ENCODE measurements at regions not wholly inside any gene's neighbourhood (a gene's known extent, or its start where the extent isn't known, plus 50 kb on each side); places are given as distances from the start of the nearest gene placed in this dataset.
A peak's percentile ranks its signal among the peaks of the same experiment; 100 is the strongest.

- no peaks in the 10 kb centered on the region for H3K27me3 ChIP-seq (ENCODE audit: insufficient read depth)
- H4K20me1 ChIP-seq (ENCODE audit: insufficient read depth), result no peaks in the 10 kb centered on the region
- H3K4me2 ChIP-seq, result no peak overlapping the region
- no peak overlapping the region for H3K27ac ChIP-seq (ENCODE audit: low read depth in 2 of 2, low read length in 1 of 2)
- no peaks in the 10 kb centered on the region for H3K9me2 ChIP-seq
- H3K9ac ChIP-seq, result no peak overlapping the region
- TF ChIP-seq GATA2 (CRISPR knock-in tag; IDR thresholded peaks at IDR 0.05) (peak; percentile 55; the same call in 1 of the 2 replicates), RCOR1 (IDR thresholded peaks at IDR 0.05; ENCODE audit: low read length) (0 out of 2 replicates have a peak, but pooled peaks have one; percentile 34), RFX5 (IDR thresholded peaks at IDR 0.05; ENCODE audit: low read length) (no peak)
- no peaks in the 10 kb centered on the region for H3K9me3 ChIP-seq
- ChIA-PET POLR2A (interaction anchor here (0.6 kb wide), 1 partner anchor 93 kb away, joined by 5 read pairs; no protein-coding TSS in a partner anchor), CTCF (interaction anchor here (0.9 to 4.8 kb wide), 14 partner anchors 10 to 596 kb away, joined by 3 to 43 read pairs (median 8); no protein-coding TSS in a partner anchor)
- H3K4me1 ChIP-seq (ENCODE audit: control insufficient read depth in 1 of 2, insufficient read depth in 2 of 2, low read depth in 1 of 2, low read length in 1 of 2), result peaks cover 0 to 27% of the 10 kb centered on the region in 2 experiments; a peak in 2 of 4 replicates
- H3K4me3 ChIP-seq (ENCODE audit: low read depth in 2 of 2, low read length in 1 of 2), result no peak overlapping the region
- peak; percentile 55 for DNase-seq
- H3F3A ChIP-seq (replicated peaks; ENCODE audit: insufficient read depth), result no peaks in the 10 kb centered on the region
- H3K36me3 ChIP-seq (replicated peaks in 1 of 2; ENCODE audit: control insufficient read depth in 1 of 2, insufficient read depth in 2 of 2, low read length in 1 of 2), result no peaks in the 10 kb centered on the region
- WGBS (ENCODE audit: low lambda C conversion rate), result 21% methylated on average over 10 of the region's 10 CpGs
- H3K79me2 ChIP-seq (ENCODE audit: insufficient read depth), result no peaks in the 10 kb centered on the region
- H2AFZ ChIP-seq (ENCODE audit: low read depth), result no peak overlapping the region
These were observed 199.3 kb downstream of the SNX10 start for GRCh38 chr7:26490640-26491624.

DNA sequence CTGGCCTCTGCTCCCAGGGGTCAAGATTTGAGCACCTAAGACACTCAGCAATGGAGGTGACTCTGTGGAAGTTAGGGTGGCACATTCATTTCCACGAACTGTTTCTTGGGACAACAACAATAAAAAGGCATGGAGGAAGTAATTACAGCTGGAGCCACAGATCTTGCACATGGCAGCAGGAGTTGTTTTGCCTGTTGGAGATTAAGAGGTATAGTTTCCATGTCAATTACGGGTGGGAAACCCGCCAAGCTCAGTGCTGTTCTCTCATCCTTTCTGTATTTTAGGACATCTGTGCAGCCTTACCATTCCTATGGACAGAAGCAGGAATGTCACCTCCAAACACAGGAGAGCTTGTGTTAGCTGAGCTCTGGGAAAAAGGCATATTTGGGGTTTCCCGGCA, 201.2 kb downstream of the SNX10 start:
- H3K4me3 ChIP-seq (ENCODE audit: low read depth in 2 of 2, low read length in 1 of 2), result no peak overlapping the region
- no peak overlapping the region for H3K4me2 ChIP-seq
- POLR2A ChIA-PET, result interaction anchor here (0.5 kb wide), 1 partner anchor 116 kb away, joined by 4 read pairs; no protein-coding TSS in a partner anchor
- no peaks in the 10 kb centered on the region for H3K9me2 ChIP-seq
- H4K20me1 ChIP-seq (ENCODE audit: insufficient read depth), result no peaks in the 10 kb centered on the region
- H3F3A ChIP-seq (replicated peaks; ENCODE audit: insufficient read depth), result no peaks in the 10 kb centered on the region
- H3K9me3 ChIP-seq, result no peaks in the 10 kb centered on the region
- peaks cover 0 to 23% of the 10 kb centered on the region in 2 experiments; a peak in 1 of 4 replicates for H3K4me1 ChIP-seq (ENCODE audit: control insufficient read depth in 1 of 2, insufficient read depth in 2 of 2, low read depth in 1 of 2, low read length in 1 of 2)
- no peak overlapping the region for H2AFZ ChIP-seq (ENCODE audit: low read depth)
- no peaks in the 10 kb centered on the region for H3K79me2 ChIP-seq (ENCODE audit: insufficient read depth)
- no peaks in the 10 kb centered on the region for H3K36me3 ChIP-seq (replicated peaks in 1 of 2; ENCODE audit: control insufficient read depth in 1 of 2, insufficient read depth in 2 of 2, low read length in 1 of 2)
- H3K27ac ChIP-seq (ENCODE audit: low read depth in 2 of 2, low read length in 1 of 2), result no peak overlapping the region
- 17% methylated on average over 4 of the region's 4 CpGs for WGBS (ENCODE audit: low lambda C conversion rate)
- TF ChIP-seq FOXM1 (IDR thresholded peaks at IDR 0.05; ENCODE audit: low read depth) (no peak), EZH2phosphoT487 (IDR thresholded peaks at IDR 0.05; ENCODE audit: borderline replicate concordance, low read depth) (no peak), TAF1 (IDR thresholded peaks at IDR 0.05; ENCODE audit: borderline replicate concordance, low read depth, low read length) (no peak), GABPA (IDR thresholded peaks at IDR 0.05; ENCODE audit: low read depth) (no peak), RAD21 (IDR thresholded peaks at IDR 0.05; ENCODE audit: low read length) (no peak), EP300 (IDR thresholded peaks at IDR 0.05; ENCODE audit: borderline replicate concordance in 1 of 2, low read depth in 1 of 2, low read length in 1 of 2) (no peak), YY1 (IDR thresholded peaks at IDR 0.05; ENCODE audit: low read depth) (no peak), RFX5 (IDR thresholded peaks at IDR 0.05; ENCODE audit: low read length) (no peak), MEF2A (IDR thresholded peaks at IDR 0.05; ENCODE audit: borderline replicate concordance, low read depth) (no peak), FOXJ3 (CRISPR knock-in tag; IDR thresholded peaks at IDR 0.05) (no peak), POLR2AphosphoS5 (IDR thresholded peaks at IDR 0.05; ENCODE audit: low read depth, low read length) (no peak), ELF1 (IDR thresholded peaks at IDR 0.05) (no peak), TEAD4 (IDR thresholded peaks at IDR 0.05; ENCODE audit: borderline replicate concordance, insufficient read depth) (no peak)
- TF ChIP-seq, protein P1, sequence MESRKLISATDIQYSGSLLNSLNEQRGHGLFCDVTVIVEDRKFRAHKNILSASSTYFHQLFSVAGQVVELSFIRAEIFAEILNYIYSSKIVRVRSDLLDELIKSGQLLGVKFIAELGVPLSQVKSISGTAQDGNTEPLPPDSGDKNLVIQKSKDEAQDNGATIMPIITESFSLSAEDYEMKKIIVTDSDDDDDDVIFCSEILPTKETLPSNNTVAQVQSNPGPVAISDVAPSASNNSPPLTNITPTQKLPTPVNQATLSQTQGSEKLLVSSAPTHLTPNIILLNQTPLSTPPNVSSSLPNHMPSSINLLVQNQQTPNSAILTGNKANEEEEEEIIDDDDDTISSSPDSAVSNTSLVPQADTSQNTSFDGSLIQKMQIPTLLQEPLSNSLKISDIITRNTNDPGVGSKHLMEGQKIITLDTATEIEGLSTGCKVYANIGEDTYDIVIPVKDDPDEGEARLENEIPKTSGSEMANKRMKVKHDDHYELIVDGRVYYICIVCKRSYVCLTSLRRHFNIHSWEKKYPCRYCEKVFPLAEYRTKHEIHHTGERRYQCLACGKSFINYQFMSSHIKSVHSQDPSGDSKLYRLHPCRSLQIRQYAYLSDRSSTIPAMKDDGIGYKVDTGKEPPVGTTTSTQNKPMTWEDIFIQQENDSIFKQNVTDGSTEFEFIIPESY (IDR thresholded peaks at IDR 0.05; ENCODE audit: borderline replicate concordance, low read depth), result no peak
- TF ChIP-seq, protein P2, sequence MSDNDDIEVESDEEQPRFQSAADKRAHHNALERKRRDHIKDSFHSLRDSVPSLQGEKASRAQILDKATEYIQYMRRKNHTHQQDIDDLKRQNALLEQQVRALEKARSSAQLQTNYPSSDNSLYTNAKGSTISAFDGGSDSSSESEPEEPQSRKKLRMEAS (IDR thresholded peaks at IDR 0.05; ENCODE audit: low read depth), result no peak
- CTCF ChIA-PET, result interaction anchor here (0.9 to 4.8 kb wide), 12 partner anchors 10 to 600 kb away, joined by 3 to 43 read pairs (median 8); no protein-coding TSS in a partner anchor
- no peak overlapping the region for H3K9ac ChIP-seq
- H3K27me3 ChIP-seq (ENCODE audit: insufficient read depth), result no peaks in the 10 kb centered on the region
- no peak for DNase-seq

Measured in SK-N-SH (cell line).